H1 (cell line): ENCODE measurements at regions not wholly inside any gene's neighbourhood (a gene's known extent, or its start where the extent isn't known, plus 50 kb on each side); places are given as distances from the start of the nearest gene placed in this dataset.

Experiments used
- EGR1 ChIP-seq: IDR thresholded peaks from 2 replicates; pipeline ENCODE4 v1.6.1; 2011; ENCODE audit warnings: low read depth, low read length, borderline replicate concordance
- NANOG ChIP-seq: IDR thresholded peaks from 2 replicates; pipeline ENCODE4 v1.6.1; 2011; ENCODE audit warnings: low read length, low read depth, mild to moderate bottlenecking, inconsistent platforms; ENCODE audit not compliant: insufficient read depth, poor library complexity, severe bottlenecking

GRCh38 chr2:21194858-21195271, 71.1 kb downstream of the TDRD15 start (continued):
- TF ChIP-seq NANOG: no peak
- TF ChIP-seq EGR1: no peak
